Loucy (cell line): ENCODE measurements at regions not wholly inside any gene's neighbourhood (a gene's known extent, or its start where the extent isn't known, plus 50 kb on each side); places are given as distances from the start of the nearest gene placed in this dataset.

Experiments used
- H2AFZ ChIP-seq: fragments of 200-600 bp; sonication (generic); 2 replicates; pipeline ENCODE4 v1.6.0; 2016; ENCODE audit warnings: antibody characterized with exemption, mild to moderate bottlenecking, low read length, moderate library complexity
- H3F3A ChIP-seq: fragments of 200-600 bp; 2 replicates; pipeline ENCODE4 v1.6.0; 2016; ENCODE audit warnings: antibody characterized with exemption, low read depth, mild to moderate bottlenecking
- H3K27me3 ChIP-seq: fragments of 200-600 bp; sonication (generic); 2 replicates; pipeline ENCODE4 v1.6.1; 2014; ENCODE audit warnings: low read length, mild to moderate bottlenecking; ENCODE audit not compliant: insufficient read depth, poor library complexity, severe bottlenecking
- H3K36me3 ChIP-seq: fragments of 200-600 bp; sonication (generic); 2 replicates; pipeline ENCODE4 v1.6.1; 2016; ENCODE audit warnings: low read length; ENCODE audit not compliant: insufficient read depth
- H3K4me1 ChIP-seq: fragments of 200-600 bp; sonication (generic); 2 replicates; pipeline ENCODE4 v1.5.1; 2014; ENCODE audit warnings: low read length, mild to moderate bottlenecking; ENCODE audit not compliant: insufficient read depth, poor library complexity, severe bottlenecking
- H3K4me2 ChIP-seq: fragments of 200-600 bp; sonication (generic); 2 replicates; pipeline ENCODE4 v1.6.0; 2014; ENCODE audit warnings: antibody characterized with exemption, low read length, low read depth, mild to moderate bottlenecking; ENCODE audit not compliant: poor library complexity, severe bottlenecking
- H3K4me3 ChIP-seq: fragments of 200-600 bp; sonication (generic); 2 replicates; pipeline ENCODE4 v1.5.1; 2014; ENCODE audit warnings: low read length, mild to moderate bottlenecking, mixed read lengths; ENCODE audit not compliant: poor library complexity, severe bottlenecking
- H3K79me2 ChIP-seq: fragments of 200-600 bp; sonication (generic); 2 replicates; pipeline ENCODE4 v1.6.1; 2014; ENCODE audit warnings: low read length; ENCODE audit not compliant: insufficient read depth
- H3K9ac ChIP-seq: fragments of 200-600 bp; sonication (generic); 2 replicates; pipeline ENCODE4 v1.6.0; 2014; ENCODE audit warnings: mild to moderate bottlenecking, low read depth, low read length, moderate library complexity; ENCODE audit not compliant: poor library complexity, severe bottlenecking
- H3K9me2 ChIP-seq: fragments of 200-600 bp; sonication (generic); replicated peaks from 2 replicates; pipeline ENCODE4 v1.6.1; 2016; ENCODE audit warnings: low read depth, low read length, mixed read lengths
- H3K9me3 ChIP-seq: fragments of 200-600 bp; sonication (generic); 2 replicates; pipeline ENCODE4 v1.6.1; 2014; ENCODE audit warnings: mild to moderate bottlenecking, antibody characterized with exemption, low read length, low read depth; ENCODE audit not compliant: insufficient read depth
- H4K20me1 ChIP-seq: fragments of 200-600 bp; sonication (generic); 2 replicates; pipeline ENCODE4 v1.6.0; 2014; ENCODE audit warnings: antibody characterized with exemption, low read length, mild to moderate bottlenecking; ENCODE audit not compliant: insufficient read depth, poor library complexity, severe bottlenecking
- CTCF ChIP-seq: fragments of 200-600 bp; sonication (generic); conservative IDR thresholded peaks from 2 replicates; pipeline ENCODE4 v1.5.1; 2014; ENCODE audit warnings: mild to moderate bottlenecking, antibody characterized with exemption, low read length
- EZH2phosphoT487 ChIP-seq: fragments of 200-600 bp; IDR thresholded peaks from 2 replicates; pipeline ENCODE4 v1.6.1; 2018; ENCODE audit warnings: antibody characterized with exemption, mild to moderate bottlenecking, moderate library complexity, borderline replicate concordance

- Histone ChIP-seq H3K79me2 (no peaks in the 10 kb centered on the region), H3K9me2 (no peaks in the 10 kb centered on the region), H3F3A (no peaks in the 10 kb centered on the region), H3K36me3 (no peaks in the 10 kb centered on the region), H3K9me3 (no peaks in the 10 kb centered on the region), H3K9ac (no peak overlapping the region), H4K20me1 (no peaks in the 10 kb centered on the region), H2AFZ (no peak overlapping the region), H3K4me3 (no peak overlapping the region), H3K27me3 (no peaks in the 10 kb centered on the region), H3K4me2 (no peak overlapping the region), H3K4me1 (no peaks in the 10 kb centered on the region)
- no peak for TF ChIP-seq CTCF
- TF ChIP-seq EZH2phosphoT487, result no peak
Observed at GRCh38 chr6:91213229-91213901, 626.5 kb upstream of the MAP3K7 start.

DNA sequence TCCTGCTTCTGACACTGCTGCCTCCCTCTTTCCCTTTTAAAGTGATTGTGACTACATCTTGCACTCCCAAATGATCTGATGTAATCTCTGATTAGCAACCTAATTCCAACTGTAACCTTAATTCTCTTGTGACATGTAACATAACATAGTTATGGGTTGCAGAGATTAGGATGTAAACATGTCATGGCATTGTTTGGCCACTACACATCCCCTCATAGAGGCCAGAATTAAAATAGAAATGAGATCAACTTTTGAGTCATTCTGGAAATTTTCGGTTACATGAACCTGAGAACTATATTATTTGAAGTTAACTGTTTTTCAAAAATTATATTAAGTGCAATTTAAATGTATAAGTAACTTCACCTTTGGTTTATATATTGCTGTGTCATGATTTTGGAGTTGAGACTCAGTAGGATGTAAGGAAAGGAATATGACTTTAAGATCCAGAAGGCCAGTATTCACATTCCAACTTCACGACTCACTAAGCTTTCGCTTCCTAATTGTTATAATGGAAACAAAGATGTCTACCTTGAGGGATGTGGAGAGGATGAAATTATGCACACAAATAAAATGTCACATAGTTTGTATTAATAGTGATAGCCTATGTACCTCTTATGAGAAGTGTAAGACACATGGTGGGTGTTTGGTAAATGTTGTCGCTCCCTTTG is 611.9 kb upstream of the MAP3K7 start:
- Histone ChIP-seq H3K4me2 (no peak overlapping the region), H3F3A (no peaks in the 10 kb centered on the region), H3K79me2 (no peaks in the 10 kb centered on the region), H3K9ac (no peak overlapping the region), H3K9me2 (no peaks in the 10 kb centered on the region), H2AFZ (no peak overlapping the region), H3K36me3 (no peaks in the 10 kb centered on the region), H3K27me3 (no peaks in the 10 kb centered on the region), H3K4me3 (no peak overlapping the region), H4K20me1 (no peaks in the 10 kb centered on the region), H3K9me3 (no peaks in the 10 kb centered on the region), H3K4me1 (no peaks in the 10 kb centered on the region)
- TF ChIP-seq EZH2phosphoT487, result no peak
- no peak for TF ChIP-seq CTCF

GRCh38 chr6:91196729-91197128 is 609.9 kb upstream of the MAP3K7 start:
- Histone ChIP-seq H3K27me3 (no peaks in the 10 kb centered on the region), H4K20me1 (no peaks in the 10 kb centered on the region), H3K4me3 (no peak overlapping the region), H3K4me1 (no peaks in the 10 kb centered on the region), H3K4me2 (no peak overlapping the region), H3K9ac (no peak overlapping the region), H3K36me3 (no peaks in the 10 kb centered on the region), H3F3A (no peaks in the 10 kb centered on the region), H3K9me2 (no peaks in the 10 kb centered on the region), H2AFZ (no peak overlapping the region), H3K79me2 (no peaks in the 10 kb centered on the region), H3K9me3 (no peaks in the 10 kb centered on the region)
- TF ChIP-seq CTCF (no peak), EZH2phosphoT487 (no peak)
